ES-I3 (cell line): ENCODE measurements at regions not wholly inside any gene's neighbourhood (a gene's known extent, or its start where the extent isn't known, plus 50 kb on each side); places are given as distances from the start of the nearest gene placed in this dataset.

Source experiments
- H3K36me3 ChIP-seq: 2 replicates; pipeline ENCODE4 v1.6.1; 2013; ENCODE audit warnings: mild to moderate bottlenecking, low read length, control low read depth, moderate library complexity; ENCODE audit not compliant: insufficient read depth
- H3K4me1 ChIP-seq: 2 replicates; pipeline ENCODE4 v1.6.1; 2013; ENCODE audit warnings: mild to moderate bottlenecking, control low read depth, low read length; ENCODE audit not compliant: insufficient read depth
- H3K9ac ChIP-seq: 2 replicates; pipeline ENCODE4 v1.6.1; 2013; ENCODE audit warnings: low read depth, mild to moderate bottlenecking, low read length, moderate library complexity
- H3K9me3 ChIP-seq: 2 replicates; pipeline ENCODE4 v1.6.1; 2013; ENCODE audit warnings: mild to moderate bottlenecking, low read length, moderate library complexity; ENCODE audit not compliant: control insufficient read depth, insufficient read depth

- Histone ChIP-seq H3K9me3 (0 out of 2 replicates have a peak, but pooled peaks cover 4% of the 10 kb centered on the region), H3K36me3 (no peaks in the 10 kb centered on the region), H3K9ac (no peak overlapping the region), H3K4me1 (no peaks in the 10 kb centered on the region)
These were observed 475.5 kb downstream of the RPS24 start for GRCh38 chr10:78508955-78509748.

- H3K36me3 ChIP-seq, result no peaks in the 10 kb centered on the region
- 0 out of 2 replicates have a peak, but pooled peaks cover 2% of the 10 kb centered on the region for H3K9me3 ChIP-seq
- H3K9ac ChIP-seq, result no peak overlapping the region
- no peaks in the 10 kb centered on the region for H3K4me1 ChIP-seq
These were observed 477.1 kb downstream of the RPS24 start for GRCh38 chr10:78510566-78511323.

- no peaks in the 10 kb centered on the region for H3K36me3 ChIP-seq
- no peak overlapping the region for H3K9ac ChIP-seq
- H3K4me1 ChIP-seq, result no peaks in the 10 kb centered on the region
- no peaks in the 10 kb centered on the region for H3K9me3 ChIP-seq
These were observed 477.9 kb downstream of the RPS24 start for GRCh38 chr10:78511324-78512204.

- Histone ChIP-seq H3K9ac (no peak overlapping the region), H3K9me3 (no peaks in the 10 kb centered on the region), H3K36me3 (no peaks in the 10 kb centered on the region), H3K4me1 (no peaks in the 10 kb centered on the region)
These were observed 478.5 kb downstream of the RPS24 start for GRCh38 chr10:78512205-78512550.

- H3K9ac ChIP-seq, result no peak overlapping the region
- no peaks in the 10 kb centered on the region for H3K4me1 ChIP-seq
- no peaks in the 10 kb centered on the region for H3K36me3 ChIP-seq
- no peaks in the 10 kb centered on the region for H3K9me3 ChIP-seq
These were observed 479.7 kb downstream of the RPS24 start for GRCh38 chr10:78513330-78513729.

- Histone ChIP-seq H3K9me3 (no peaks in the 10 kb centered on the region), H3K36me3 (no peaks in the 10 kb centered on the region), H3K4me1 (no peaks in the 10 kb centered on the region), H3K9ac (no peak overlapping the region)
These were observed 480.3 kb downstream of the RPS24 start for GRCh38 chr10:78513986-78514385.

- H3K36me3 ChIP-seq, result no peaks in the 10 kb centered on the region
- H3K9ac ChIP-seq, result no peak overlapping the region
- no peaks in the 10 kb centered on the region for H3K9me3 ChIP-seq
These were observed 480.8 kb downstream of the RPS24 start for GRCh38 chr10:78514459-78514858.

GRCh38 chr10:78515038-78515872 is 481.6 kb downstream of the RPS24 start:
- Histone ChIP-seq H3K4me1 (0 out of 2 replicates have a peak, but pooled peaks cover under 1% of the 10 kb centered on the region), H3K9ac (no peak overlapping the region), H3K9me3 (no peaks in the 10 kb centered on the region), H3K36me3 (no peaks in the 10 kb centered on the region)

More at GRCh38 chr10:78514459-78514858, 480.8 kb downstream of the RPS24 start:
- no peaks in the 10 kb centered on the region for H3K4me1 ChIP-seq

- H3K9ac ChIP-seq, result no peak overlapping the region
These were observed 482.1 kb downstream of the RPS24 start for GRCh38 chr10:78515873-78516153.

GRCh38 chr10:78516236-78516635 is 482.6 kb downstream of the RPS24 start:
- Histone ChIP-seq H3K4me1 (peaks cover 7% of the 10 kb centered on the region; the same call in 1 of the 2 replicates), H3K9me3 (no peaks in the 10 kb centered on the region), H3K9ac (no peak overlapping the region), H3K36me3 (no peaks in the 10 kb centered on the region)

More at GRCh38 chr10:78515873-78516153, 482.1 kb downstream of the RPS24 start:
- peaks cover 6% of the 10 kb centered on the region; the same call in 1 of the 2 replicates for H3K4me1 ChIP-seq
- H3K9me3 ChIP-seq, result no peaks in the 10 kb centered on the region
- no peaks in the 10 kb centered on the region for H3K36me3 ChIP-seq

GRCh38 chr10:78516756-78517155 is 483.1 kb downstream of the RPS24 start:
- Histone ChIP-seq H3K9ac (no peak overlapping the region), H3K36me3 (no peaks in the 10 kb centered on the region), H3K9me3 (no peaks in the 10 kb centered on the region), H3K4me1 (peaks cover 7% of the 10 kb centered on the region; the same call in 1 of the 2 replicates)

GRCh38 chr10:78518224-78518623 is 484.6 kb downstream of the RPS24 start:
- Histone ChIP-seq H3K36me3 (no peaks in the 10 kb centered on the region), H3K9ac (no peak overlapping the region), H3K4me1 (peaks cover 7% of the 10 kb centered on the region; the same call in 1 of the 2 replicates), H3K9me3 (no peaks in the 10 kb centered on the region)

GRCh38 chr10:78520737-78521430 is 487.2 kb downstream of the RPS24 start:
- Histone ChIP-seq H3K9ac (no peak overlapping the region), H3K9me3 (no peaks in the 10 kb centered on the region), H3K4me1 (peaks cover 7% of the 10 kb centered on the region; the same call in 1 of the 2 replicates), H3K36me3 (no peaks in the 10 kb centered on the region)
